Progenitor cell of endocrine pancreas (in vitro differentiated cells): ENCODE measurements at regions not wholly inside any gene's neighbourhood (a gene's known extent, or its start where the extent isn't known, plus 50 kb on each side); places are given as distances from the start of the nearest gene placed in this dataset.

Source experiments
- DNase-seq: peaks from one replicate; pipeline ENCODE4 v3.0.0; 2021; ENCODE audit warnings: low spot score; ENCODE audit not compliant: unreplicated experiment
- H3K27ac Mint-ChIP-seq: 2 replicates; pipeline ENCODE4 v1.8.0; 2021; ENCODE audit warnings: mild to moderate bottlenecking, moderate library complexity, mixed read lengths
- H3K27me3 Mint-ChIP-seq: 2 replicates; pipeline ENCODE4 v1.8.0; 2021; ENCODE audit warnings: mixed read lengths
- H3K36me3 Mint-ChIP-seq: 2 replicates; pipeline ENCODE4 v1.8.0; 2022; ENCODE audit warnings: mixed read lengths; ENCODE audit not compliant: insufficient read depth
- H3K4me1 Mint-ChIP-seq: 2 replicates; pipeline ENCODE4 v1.8.0; 2021; ENCODE audit warnings: low read depth, mixed read lengths
- H3K4me3 Mint-ChIP-seq: 2 replicates; pipeline ENCODE4 v1.8.0; 2021; ENCODE audit warnings: low read depth, mild to moderate bottlenecking, moderate library complexity, mixed read lengths
- H3K9me3 Mint-ChIP-seq: 2 replicates; pipeline ENCODE4 v1.8.0; 2021; ENCODE audit warnings: low read depth, mixed read lengths
- TF ChIP-seq, protein P1 (sequence below): fragments of 200-600 bp; sonication (generic); IDR thresholded peaks from one replicate; pipeline ENCODE4 v1.5.0; 2021; ENCODE audit warnings: antibody characterized with exemption, mild to moderate bottlenecking; ENCODE audit not compliant: unreplicated experiment

DNA sequence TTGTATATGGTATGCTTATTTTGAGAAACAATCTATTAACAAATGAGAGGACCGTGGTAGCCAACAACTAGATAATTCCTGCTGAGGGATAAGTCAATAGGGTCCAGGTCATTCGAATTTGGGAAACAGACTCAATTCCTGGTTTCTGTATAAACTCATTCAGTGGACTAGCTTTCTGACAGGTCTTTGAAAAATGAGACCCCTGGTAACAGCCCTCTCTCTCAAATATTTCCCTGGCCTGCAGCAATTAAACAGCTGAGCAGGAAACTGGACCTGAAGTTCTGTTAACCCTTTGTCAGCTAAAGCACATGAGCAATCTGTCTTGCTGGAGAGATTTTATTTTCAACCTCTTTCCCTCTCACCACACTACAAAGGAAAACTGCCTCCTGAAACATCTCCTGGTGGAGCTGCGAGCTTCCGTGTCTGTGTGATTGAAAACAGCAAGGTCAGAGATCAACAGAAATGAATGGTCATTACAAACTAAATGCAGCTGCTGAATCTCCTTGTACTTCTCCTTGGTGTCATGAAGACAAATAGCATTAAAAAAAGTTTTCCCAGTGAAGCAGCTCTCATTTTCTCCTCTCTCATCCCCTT, 70.3 kb upstream of the CCDC85A start:
- Mint-ChIP-seq H3K27me3 (no peaks in the 10 kb centered on the region), H3K4me3 (no peak overlapping the region), H3K9me3 (no peaks in the 10 kb centered on the region), H3K4me1 (peaks cover 56% of the 10 kb centered on the region), H3K27ac (peak overlapping the region; percentile 61), H3K36me3 (no peaks in the 10 kb centered on the region)
- TF ChIP-seq, protein P1, sequence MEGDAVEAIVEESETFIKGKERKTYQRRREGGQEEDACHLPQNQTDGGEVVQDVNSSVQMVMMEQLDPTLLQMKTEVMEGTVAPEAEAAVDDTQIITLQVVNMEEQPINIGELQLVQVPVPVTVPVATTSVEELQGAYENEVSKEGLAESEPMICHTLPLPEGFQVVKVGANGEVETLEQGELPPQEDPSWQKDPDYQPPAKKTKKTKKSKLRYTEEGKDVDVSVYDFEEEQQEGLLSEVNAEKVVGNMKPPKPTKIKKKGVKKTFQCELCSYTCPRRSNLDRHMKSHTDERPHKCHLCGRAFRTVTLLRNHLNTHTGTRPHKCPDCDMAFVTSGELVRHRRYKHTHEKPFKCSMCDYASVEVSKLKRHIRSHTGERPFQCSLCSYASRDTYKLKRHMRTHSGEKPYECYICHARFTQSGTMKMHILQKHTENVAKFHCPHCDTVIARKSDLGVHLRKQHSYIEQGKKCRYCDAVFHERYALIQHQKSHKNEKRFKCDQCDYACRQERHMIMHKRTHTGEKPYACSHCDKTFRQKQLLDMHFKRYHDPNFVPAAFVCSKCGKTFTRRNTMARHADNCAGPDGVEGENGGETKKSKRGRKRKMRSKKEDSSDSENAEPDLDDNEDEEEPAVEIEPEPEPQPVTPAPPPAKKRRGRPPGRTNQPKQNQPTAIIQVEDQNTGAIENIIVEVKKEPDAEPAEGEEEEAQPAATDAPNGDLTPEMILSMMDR = no peak
- no peak for DNase-seq

DNA sequence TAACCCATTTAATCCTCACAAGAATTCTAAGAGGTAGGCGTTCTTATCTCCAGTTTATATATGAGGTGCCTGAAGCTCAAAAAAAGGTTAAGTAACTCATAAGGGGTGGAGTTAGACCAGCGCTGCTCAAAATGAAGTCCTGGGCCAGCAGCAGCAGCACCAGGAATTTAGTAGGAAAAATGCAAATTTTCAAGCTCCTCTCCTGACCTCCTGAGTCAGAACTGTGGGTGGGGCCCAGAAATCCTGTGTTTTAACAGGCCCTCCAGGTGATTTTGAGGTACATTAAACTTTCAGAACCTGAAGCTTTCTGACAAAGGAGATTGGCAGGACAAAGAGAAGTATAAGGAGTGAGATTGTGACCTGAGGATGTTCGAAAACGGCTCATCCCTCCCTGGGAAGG, 66.0 kb upstream of the CCDC85A start:
- no peak for DNase-seq
- H3K9me3 Mint-ChIP-seq = no peaks in the 10 kb centered on the region
- no peaks in the 10 kb centered on the region for H3K27me3 Mint-ChIP-seq
- no peaks in the 10 kb centered on the region for H3K36me3 Mint-ChIP-seq
- H3K27ac Mint-ChIP-seq = no peak overlapping the region
- TF ChIP-seq, protein P1 = no peak
- peaks cover 33% of the 10 kb centered on the region for H3K4me1 Mint-ChIP-seq
- no peak overlapping the region for H3K4me3 Mint-ChIP-seq

DNA sequence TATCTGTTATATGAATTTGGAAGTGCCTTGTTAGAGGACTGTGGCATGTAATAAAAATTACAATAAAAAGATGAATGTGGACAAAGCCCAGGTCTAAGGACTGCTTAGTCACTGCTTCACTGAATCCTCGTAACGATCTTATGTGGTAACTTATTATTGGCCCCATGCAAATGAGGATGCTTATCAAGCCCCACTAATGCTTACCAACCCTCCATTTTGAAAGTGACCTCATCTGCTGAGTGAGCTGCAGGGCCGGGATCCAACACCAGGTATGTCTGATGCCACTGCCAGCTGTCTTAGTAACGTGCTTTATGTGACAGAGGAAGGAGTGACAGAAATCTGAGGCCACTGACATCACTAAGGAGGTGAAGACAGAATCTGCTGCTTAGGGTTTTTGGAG, 65.3 kb upstream of the CCDC85A start:
- H3K27ac Mint-ChIP-seq = peak overlapping the region; percentile 2
- H3K27me3 Mint-ChIP-seq = no peaks in the 10 kb centered on the region
- DNase-seq = no peak
- peaks cover 29% of the 10 kb centered on the region for H3K4me1 Mint-ChIP-seq
- TF ChIP-seq, protein P1 = no peak
- H3K9me3 Mint-ChIP-seq = no peaks in the 10 kb centered on the region
- H3K36me3 Mint-ChIP-seq = no peaks in the 10 kb centered on the region
- no peak overlapping the region for H3K4me3 Mint-ChIP-seq

DNA sequence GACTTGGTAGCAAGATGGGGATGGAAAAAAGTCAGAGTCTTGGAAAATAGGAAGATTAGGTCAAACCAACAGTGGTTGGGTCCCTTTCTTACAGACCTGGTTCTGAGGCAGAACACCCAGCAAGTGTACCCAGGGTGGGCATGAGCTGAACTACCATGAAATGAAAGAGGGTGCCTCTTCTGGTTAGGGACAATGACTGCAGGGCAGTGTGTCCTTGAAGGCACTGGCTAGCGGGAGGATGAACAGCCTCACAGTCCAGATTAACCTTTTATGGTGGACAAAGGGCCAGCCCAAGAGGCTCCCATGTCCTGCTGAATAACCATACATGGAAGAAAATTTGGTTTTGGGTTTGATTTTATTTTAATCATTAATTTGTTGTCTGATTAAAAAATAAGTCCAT, 61.8 kb upstream of the CCDC85A start:
- no peaks in the 10 kb centered on the region for H3K9me3 Mint-ChIP-seq
- peaks cover 19% of the 10 kb centered on the region for H3K4me1 Mint-ChIP-seq
- TF ChIP-seq, protein P1 = no peak
- H3K36me3 Mint-ChIP-seq = no peaks in the 10 kb centered on the region
- peaks cover 5% of the 10 kb centered on the region for H3K27me3 Mint-ChIP-seq
- DNase-seq = no peak
- no peak overlapping the region for H3K27ac Mint-ChIP-seq
- H3K4me3 Mint-ChIP-seq = no peak overlapping the region

DNA sequence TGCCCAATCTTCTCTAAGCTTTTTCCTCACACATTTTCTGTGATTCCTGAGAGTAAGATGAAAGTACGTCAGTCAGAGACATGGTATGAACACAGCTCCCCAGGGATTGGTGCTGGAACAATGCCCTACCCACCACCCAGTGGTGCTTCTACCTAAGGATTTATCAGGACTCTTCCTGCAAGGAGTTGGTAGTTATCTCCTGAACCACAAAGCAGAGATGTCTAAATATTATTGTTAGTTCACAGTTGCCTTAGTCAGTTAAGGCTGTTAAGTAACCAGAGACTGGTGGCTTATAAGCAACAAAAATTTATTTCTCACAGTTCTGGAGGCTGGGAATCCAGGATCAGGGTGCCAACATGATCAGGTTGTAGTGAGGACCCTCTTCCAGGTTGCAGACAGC, 60.3 kb upstream of the CCDC85A start:
- Mint-ChIP-seq H3K4me3 (no peak overlapping the region), H3K27me3 (peaks cover 5% of the 10 kb centered on the region), H3K36me3 (no peaks in the 10 kb centered on the region), H3K4me1 (peaks cover 15% of the 10 kb centered on the region), H3K9me3 (no peaks in the 10 kb centered on the region), H3K27ac (no peak overlapping the region)
- no peak for DNase-seq
- TF ChIP-seq, protein P1 = no peak
